Fibroblast of skin of right biceps (primary cell): ENCODE measurements at regions not wholly inside any gene's neighbourhood (a gene's known extent, or its start where the extent isn't known, plus 50 kb on each side); places are given as distances from the start of the nearest gene placed in this dataset.

Experiments used
- DNase-seq: peaks from one replicate; pipeline ENCODE4 v3.0.0-alpha.2; 2013

- DNase-seq: peak; percentile 32
Measured at GRCh38 chr1:68291688-68292384, 59.5 kb upstream of the WLS start.

DNA sequence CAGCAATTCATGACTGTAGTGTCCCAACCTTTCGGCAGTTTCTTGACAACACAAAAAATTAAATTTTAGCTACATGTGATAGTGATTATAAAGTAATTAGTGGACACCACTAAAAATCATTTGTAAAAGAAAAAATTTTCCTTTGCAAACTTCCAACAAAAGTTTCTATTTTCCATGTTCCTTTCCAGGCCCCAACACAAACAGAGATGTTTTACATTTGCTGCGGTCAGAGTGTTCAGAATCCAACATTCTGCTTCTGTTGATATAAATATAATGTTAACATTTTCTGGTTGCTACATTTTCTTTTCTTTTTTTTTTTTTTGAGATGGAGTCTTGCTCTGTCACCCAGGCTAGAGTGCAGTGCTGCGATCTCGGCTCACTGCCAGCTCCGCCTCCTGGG lies 54.9 kb upstream of the WLS start:
- no peak for DNase-seq

DNA sequence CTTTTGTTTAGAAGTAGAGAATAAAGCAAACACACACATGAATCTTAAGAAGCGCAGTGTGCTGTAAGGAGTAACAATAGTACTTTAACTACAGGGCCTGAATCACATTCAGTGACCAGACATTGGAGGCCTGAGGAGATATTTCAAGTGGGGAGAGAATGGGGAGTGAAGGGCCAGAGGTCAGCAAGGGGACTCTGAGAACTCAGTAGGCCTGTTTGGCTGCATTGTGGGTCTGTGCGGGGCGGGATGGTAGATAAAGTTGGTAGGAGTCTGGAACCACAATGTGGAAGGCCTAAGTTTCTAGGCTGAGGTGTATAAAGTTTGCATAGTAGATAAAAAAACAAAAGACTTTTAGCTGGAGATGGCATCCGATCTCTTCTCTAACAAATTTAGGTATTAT lies 52.7 kb upstream of the WLS start:
- no peak for DNase-seq

DNA sequence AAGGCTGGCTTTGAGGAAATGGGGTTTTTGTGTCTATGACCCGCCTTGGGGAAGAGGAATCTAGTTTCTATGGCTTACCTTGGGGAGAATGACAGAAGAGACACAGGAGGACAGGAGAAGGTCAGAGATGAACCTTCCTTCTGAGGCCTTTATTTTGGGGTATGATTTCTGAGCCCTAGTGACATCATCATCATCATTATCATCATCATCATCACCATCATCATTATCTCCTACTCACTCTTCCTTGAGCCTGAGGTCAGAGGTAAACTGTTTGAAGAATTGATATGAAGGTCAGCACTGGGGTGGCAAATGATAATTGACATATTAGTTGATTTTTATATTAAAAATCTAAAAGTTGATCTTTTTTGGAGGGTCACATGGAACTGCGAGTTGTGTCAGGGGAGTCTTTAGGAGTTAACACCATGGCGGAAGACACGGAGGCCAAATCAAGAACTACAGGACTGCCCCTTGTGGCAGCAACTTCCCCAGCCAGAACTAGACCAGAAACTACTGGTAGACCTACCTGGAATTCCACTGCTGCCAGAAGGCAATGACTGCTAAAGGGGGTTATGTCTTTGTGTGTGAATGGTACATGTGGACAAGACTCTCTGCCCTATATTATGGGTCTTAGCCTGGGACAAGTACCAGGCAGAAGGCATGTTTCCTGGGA lies 49.8 kb upstream of the WLS start:
- no peak for DNase-seq
